GM12875 (cell line): ENCODE measurements at regions not wholly inside any gene's neighbourhood (a gene's known extent, or its start where the extent isn't known, plus 50 kb on each side); places are given as distances from the start of the nearest gene placed in this dataset.

ENCODE experiments used
- H3K4me3 ChIP-seq: one replicate; pipeline ENCODE4 v1.5.1; 2011; ENCODE audit warnings: low read depth, low read length, control low read depth
- TF ChIP-seq, protein P1 (sequence below): IDR thresholded peaks from 2 replicates; pipeline ENCODE4 v1.5.1; 2011; ENCODE audit warnings: low read depth, mild to moderate bottlenecking, control low read depth, inconsistent platforms, low read length, moderate library complexity, borderline replicate concordance; ENCODE audit not compliant: insufficient read depth

- TF ChIP-seq, protein P1, sequence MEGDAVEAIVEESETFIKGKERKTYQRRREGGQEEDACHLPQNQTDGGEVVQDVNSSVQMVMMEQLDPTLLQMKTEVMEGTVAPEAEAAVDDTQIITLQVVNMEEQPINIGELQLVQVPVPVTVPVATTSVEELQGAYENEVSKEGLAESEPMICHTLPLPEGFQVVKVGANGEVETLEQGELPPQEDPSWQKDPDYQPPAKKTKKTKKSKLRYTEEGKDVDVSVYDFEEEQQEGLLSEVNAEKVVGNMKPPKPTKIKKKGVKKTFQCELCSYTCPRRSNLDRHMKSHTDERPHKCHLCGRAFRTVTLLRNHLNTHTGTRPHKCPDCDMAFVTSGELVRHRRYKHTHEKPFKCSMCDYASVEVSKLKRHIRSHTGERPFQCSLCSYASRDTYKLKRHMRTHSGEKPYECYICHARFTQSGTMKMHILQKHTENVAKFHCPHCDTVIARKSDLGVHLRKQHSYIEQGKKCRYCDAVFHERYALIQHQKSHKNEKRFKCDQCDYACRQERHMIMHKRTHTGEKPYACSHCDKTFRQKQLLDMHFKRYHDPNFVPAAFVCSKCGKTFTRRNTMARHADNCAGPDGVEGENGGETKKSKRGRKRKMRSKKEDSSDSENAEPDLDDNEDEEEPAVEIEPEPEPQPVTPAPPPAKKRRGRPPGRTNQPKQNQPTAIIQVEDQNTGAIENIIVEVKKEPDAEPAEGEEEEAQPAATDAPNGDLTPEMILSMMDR = no peak
- no peak overlapping the region for H3K4me3 ChIP-seq
These were observed 307.3 kb downstream of the RAPGEF2 start for GRCh38 chr4:159410076-159410777.

- TF ChIP-seq, protein P1 = no peak
- H3K4me3 ChIP-seq = no peak overlapping the region
These were observed 308.0 kb downstream of the RAPGEF2 start for GRCh38 chr4:159410891-159411290.

- TF ChIP-seq, protein P1 = no peak
- H3K4me3 ChIP-seq = no peak overlapping the region
These were observed 310.5 kb downstream of the RAPGEF2 start for GRCh38 chr4:159413306-159413943.

DNA sequence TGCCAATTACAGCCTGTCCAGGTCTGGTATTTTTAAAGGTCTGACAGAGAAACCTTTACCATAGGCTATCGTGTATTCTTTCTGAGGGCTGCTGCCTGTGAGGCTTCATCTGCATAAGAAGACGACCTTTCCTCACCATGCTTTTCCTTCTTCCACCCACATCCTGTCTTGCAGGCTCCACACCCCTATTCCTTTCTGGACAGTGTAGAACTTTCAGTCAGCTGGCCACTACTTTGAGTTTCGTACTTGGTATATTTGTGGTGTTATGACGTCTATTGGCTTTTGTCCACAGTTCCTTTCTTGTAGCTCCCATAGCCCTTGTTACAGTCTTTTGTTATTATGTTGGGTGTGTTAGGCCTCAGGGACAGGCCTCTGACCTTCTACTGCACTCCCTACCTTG, 311.4 kb downstream of the RAPGEF2 start:
- no peak overlapping the region for H3K4me3 ChIP-seq
- TF ChIP-seq, protein P1 = no peak

DNA sequence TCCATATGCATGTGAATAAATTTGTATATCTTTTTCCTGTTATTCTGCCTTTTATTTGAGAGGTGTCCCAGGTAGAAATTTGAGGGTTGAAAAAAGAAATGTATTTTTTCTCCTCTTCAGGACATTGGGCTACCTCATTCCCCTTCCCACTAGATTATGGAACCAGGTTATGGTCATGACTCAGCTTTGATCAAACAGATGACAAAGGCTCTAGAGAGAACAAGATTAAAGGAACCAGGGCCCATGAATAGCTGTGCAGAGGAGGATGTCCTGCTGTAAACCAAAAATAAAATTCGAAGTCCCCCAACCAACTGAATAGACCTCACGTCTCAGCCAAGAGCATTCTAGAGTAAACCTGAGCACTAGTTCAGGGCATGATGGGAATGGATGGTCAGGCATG, 313.2 kb downstream of the RAPGEF2 start:
- H3K4me3 ChIP-seq = no peak overlapping the region
- TF ChIP-seq, protein P1 = no peak

DNA sequence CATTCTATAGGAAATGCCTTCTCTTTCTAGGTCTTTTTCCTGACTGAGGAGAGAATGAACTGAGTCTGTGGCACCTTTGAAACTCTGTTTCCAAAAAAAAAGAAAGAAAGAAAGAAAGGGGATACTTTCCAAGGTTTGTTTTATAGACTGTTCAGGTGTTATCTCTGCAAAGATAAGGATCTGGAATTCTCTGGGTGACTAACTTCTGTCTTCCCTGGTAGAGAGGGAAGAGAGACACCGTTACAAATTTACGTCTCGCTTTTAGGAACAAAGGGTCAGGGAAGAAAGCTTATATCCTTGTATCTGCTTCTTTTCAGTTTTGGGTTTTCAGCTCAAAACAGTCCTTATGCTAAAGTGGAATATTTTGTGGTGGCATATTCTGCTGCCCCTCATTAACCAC, 314.1 kb downstream of the RAPGEF2 start:
- no peak overlapping the region for H3K4me3 ChIP-seq
- TF ChIP-seq, protein P1 = no peak
